ENCODE measurements at regions not wholly inside any gene's neighbourhood (a gene's known extent, or its start where the extent isn't known, plus 50 kb on each side); places are given as distances from the start of the nearest gene placed in this dataset.

DNA sequence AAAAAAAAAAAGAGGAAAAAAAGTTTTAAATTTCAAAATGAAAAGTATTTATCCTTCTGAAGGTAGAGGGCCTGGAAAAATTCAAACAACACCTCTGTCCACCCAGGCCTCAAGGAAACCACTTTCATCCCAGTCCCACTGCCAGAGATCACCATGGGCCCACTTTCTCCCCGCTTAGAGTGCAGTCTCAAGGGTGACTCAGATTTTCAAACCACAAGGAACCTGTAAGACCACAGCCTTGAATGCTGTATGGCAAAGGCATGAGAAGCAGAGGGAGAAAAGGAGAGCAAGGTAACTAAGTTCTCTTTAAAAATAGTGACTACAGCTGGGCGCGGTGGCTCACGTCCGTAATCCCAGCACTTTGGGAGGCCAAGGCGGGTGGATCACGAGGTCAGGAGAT is 87.9 kb upstream of the PACRGL start:
- Histone ChIP-seq H2AFZ (replicated peaks) (no peak overlapping the region), H3K27me3 (no peaks in the 10 kb centered on the region), H3K4me2 (no peak overlapping the region), H3K4me3 (no peak overlapping the region), H3K36me3 (no peaks in the 10 kb centered on the region), H3K79me2 (ENCODE audit: low read depth) (no peaks in the 10 kb centered on the region), H3K4me1 (no peaks in the 10 kb centered on the region), H3K9me3 (ENCODE audit: low read depth) (no peaks in the 10 kb centered on the region), H3K27ac (no peak overlapping the region), H3F3A (ENCODE audit: low read depth) (no peaks in the 10 kb centered on the region), H4K20me1 (ENCODE audit: low read depth) (no peaks in the 10 kb centered on the region), H3K9ac (no peak overlapping the region)
- no peak for DNase-seq (ENCODE audit: low spot score)
- Mint-ChIP-seq H3K4me3 (no peak overlapping the region), H3K27me3 (ENCODE audit: insufficient read depth, low read depth) (no peaks in the 10 kb centered on the region), H3K9me3 (no peaks in the 10 kb centered on the region), H3K27ac (no peak overlapping the region), H3K36me3 (peaks cover 44% of the 10 kb centered on the region), H3K4me1 (peaks cover 5% of the 10 kb centered on the region)
- TF ChIP-seq EZH2phosphoT487 (IDR thresholded peaks at IDR 0.05), result no peak
- TF ChIP-seq, protein P1, sequence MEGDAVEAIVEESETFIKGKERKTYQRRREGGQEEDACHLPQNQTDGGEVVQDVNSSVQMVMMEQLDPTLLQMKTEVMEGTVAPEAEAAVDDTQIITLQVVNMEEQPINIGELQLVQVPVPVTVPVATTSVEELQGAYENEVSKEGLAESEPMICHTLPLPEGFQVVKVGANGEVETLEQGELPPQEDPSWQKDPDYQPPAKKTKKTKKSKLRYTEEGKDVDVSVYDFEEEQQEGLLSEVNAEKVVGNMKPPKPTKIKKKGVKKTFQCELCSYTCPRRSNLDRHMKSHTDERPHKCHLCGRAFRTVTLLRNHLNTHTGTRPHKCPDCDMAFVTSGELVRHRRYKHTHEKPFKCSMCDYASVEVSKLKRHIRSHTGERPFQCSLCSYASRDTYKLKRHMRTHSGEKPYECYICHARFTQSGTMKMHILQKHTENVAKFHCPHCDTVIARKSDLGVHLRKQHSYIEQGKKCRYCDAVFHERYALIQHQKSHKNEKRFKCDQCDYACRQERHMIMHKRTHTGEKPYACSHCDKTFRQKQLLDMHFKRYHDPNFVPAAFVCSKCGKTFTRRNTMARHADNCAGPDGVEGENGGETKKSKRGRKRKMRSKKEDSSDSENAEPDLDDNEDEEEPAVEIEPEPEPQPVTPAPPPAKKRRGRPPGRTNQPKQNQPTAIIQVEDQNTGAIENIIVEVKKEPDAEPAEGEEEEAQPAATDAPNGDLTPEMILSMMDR (IDR thresholded peaks at IDR 0.05), result no peak
- no peak for TF ChIP-seq EZH2 (IDR thresholded peaks at IDR 0.05)

DNA sequence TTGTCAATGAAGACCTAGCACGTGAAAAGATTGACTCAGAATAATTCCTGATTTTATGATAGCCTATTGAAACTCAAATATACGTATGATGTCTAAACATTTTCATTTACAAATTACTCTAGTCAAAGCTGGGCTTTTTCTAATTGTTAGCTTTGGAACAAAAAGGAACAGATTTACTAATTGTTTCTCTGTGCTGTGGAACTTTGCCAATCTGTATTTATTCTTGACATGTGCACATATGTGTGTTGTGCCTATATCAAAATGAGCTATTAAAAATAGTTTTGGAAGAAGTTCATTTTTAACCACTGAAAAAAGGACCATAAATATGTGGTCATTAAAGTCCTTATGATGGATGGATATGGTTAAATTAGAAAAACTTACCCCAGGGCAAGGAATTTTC is 85.4 kb upstream of the PACRGL start:
- peaks cover 5% of the 10 kb centered on the region for H3F3A ChIP-seq (ENCODE audit: low read depth)
- Mint-ChIP-seq H3K4me1 (peaks cover 25% of the 10 kb centered on the region), H3K4me3 (no peak overlapping the region), H3K9me3 (no peaks in the 10 kb centered on the region), H3K27me3 (ENCODE audit: insufficient read depth, low read depth) (no peaks in the 10 kb centered on the region), H3K36me3 (peaks cover 45% of the 10 kb centered on the region), H3K27ac (no peak overlapping the region)
- no peak overlapping the region for H2AFZ ChIP-seq (replicated peaks)
- no peak overlapping the region for H3K4me2 ChIP-seq
- H4K20me1 ChIP-seq (ENCODE audit: low read depth), result no peaks in the 10 kb centered on the region
- no peak overlapping the region for H3K4me3 ChIP-seq
- H3K9me3 ChIP-seq (ENCODE audit: low read depth), result no peaks in the 10 kb centered on the region
- no peak overlapping the region for H3K9ac ChIP-seq
- TF ChIP-seq, protein P1 (IDR thresholded peaks at IDR 0.05), result no peak
- no peak for TF ChIP-seq EZH2 (IDR thresholded peaks at IDR 0.05)
- no peak for TF ChIP-seq EZH2phosphoT487 (IDR thresholded peaks at IDR 0.05)
- H3K27ac ChIP-seq, result no peak overlapping the region
- no peak for DNase-seq (ENCODE audit: low spot score)
- H3K36me3 ChIP-seq, result no peaks in the 10 kb centered on the region
- peaks cover 17% of the 10 kb centered on the region for H3K4me1 ChIP-seq
- no peaks in the 10 kb centered on the region for H3K27me3 ChIP-seq
- no peaks in the 10 kb centered on the region for H3K79me2 ChIP-seq (ENCODE audit: low read depth)

DNA sequence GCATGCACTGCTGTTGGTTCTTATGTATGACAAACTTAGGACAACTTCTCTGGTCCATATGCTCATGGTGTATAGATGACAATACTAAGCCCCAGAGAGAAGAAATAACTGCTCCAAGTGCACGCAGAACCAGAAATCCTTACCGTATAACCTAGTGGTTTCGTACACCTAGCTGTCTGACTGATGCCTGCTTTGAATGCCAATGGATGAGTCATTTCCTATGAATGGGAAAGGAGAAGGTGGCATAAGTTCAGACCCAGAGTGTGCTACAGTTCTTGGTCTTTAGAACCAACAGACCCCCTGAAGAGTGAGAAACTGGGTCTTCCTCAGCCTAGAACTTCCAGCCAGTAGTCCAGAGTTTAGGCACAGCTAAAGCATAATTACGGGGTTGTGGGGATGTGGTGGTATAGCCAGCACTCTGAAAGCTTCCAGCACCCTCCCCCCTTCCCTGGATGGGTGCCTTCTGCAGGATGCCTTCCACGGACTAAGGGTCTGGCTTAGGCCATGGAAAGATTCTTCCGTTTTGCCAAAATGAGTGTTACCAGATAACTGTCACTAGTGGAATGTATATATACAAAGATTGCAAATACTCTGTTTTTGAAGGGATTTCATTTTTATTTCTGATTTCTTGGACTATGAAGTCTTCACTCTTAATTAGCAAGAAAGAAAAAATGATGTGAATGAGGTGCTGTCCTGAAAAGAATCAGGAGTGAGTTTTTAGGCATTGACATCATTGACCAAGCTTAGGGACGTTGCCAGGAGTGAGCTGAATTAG is 84.6 kb upstream of the PACRGL start:
- no peaks in the 10 kb centered on the region for H3K36me3 ChIP-seq
- H3K79me2 ChIP-seq (ENCODE audit: low read depth), result no peaks in the 10 kb centered on the region
- H3K27me3 ChIP-seq, result no peaks in the 10 kb centered on the region
- H3K9ac ChIP-seq, result no peak overlapping the region
- no peaks in the 10 kb centered on the region for H4K20me1 ChIP-seq (ENCODE audit: low read depth)
- H3K36me3 Mint-ChIP-seq, result peaks cover 43% of the 10 kb centered on the region
- H3K4me1 Mint-ChIP-seq, result peaks cover 32% of the 10 kb centered on the region
- no peak for DNase-seq (ENCODE audit: low spot score)
- H3K4me1 ChIP-seq, result peaks cover 17% of the 10 kb centered on the region
- no peak overlapping the region for H2AFZ ChIP-seq (replicated peaks)
- no peaks in the 10 kb centered on the region for H3K27me3 Mint-ChIP-seq (ENCODE audit: insufficient read depth, low read depth)
- H3K9me3 ChIP-seq (ENCODE audit: low read depth), result no peaks in the 10 kb centered on the region
- no peak overlapping the region for H3K4me2 ChIP-seq
- no peaks in the 10 kb centered on the region for H3K9me3 Mint-ChIP-seq
- no peak overlapping the region for H3K27ac ChIP-seq
- TF ChIP-seq EZH2 (IDR thresholded peaks at IDR 0.05), result no peak
- TF ChIP-seq, protein P1 (IDR thresholded peaks at IDR 0.05), result no peak
- no peak for TF ChIP-seq EZH2phosphoT487 (IDR thresholded peaks at IDR 0.05)
- H3F3A ChIP-seq (ENCODE audit: low read depth), result peaks cover 5% of the 10 kb centered on the region
- no peak overlapping the region for H3K4me3 ChIP-seq
- H3K27ac Mint-ChIP-seq, result no peak overlapping the region
- H3K4me3 Mint-ChIP-seq, result no peak overlapping the region
